ENCODE measurements at regions not wholly inside any gene's neighbourhood (a gene's known extent, or its start where the extent isn't known, plus 50 kb on each side); places are given as distances from the start of the nearest gene placed in this dataset.
"Not testable (repeated sequence)": the region's sequence is repeated elsewhere in the genome, so short reads cannot be mapped to it uniquely, and the experiment has no call there.

DNA sequence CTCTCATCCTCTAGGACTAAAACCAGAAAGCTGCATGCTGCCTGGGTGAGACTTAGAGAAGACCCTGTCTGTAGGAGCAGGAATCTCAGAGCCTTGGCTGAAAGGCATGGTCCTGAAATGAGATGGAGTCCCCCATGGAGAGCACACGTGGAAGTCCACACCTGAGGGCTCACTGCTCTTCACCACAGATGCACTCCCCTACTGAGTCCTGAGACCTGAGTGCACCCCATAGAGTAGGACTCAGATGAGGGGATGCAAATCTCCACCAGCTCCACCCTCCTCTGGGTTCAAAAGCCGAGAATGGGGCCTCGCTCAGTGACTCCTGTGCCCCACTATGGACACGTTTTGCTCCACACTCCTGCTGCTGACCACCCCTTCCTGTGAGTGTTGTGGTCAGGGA is 171.4 kb upstream of the TP53TG3 start:
- not testable (repeated sequence) for TF ChIP-seq POLR2A (IDR thresholded peaks at IDR 0.05; ENCODE audit: low read depth, low read length); EZH2 (IDR thresholded peaks at IDR 0.05; ENCODE audit: borderline replicate concordance, low read depth, low read length, severe bottlenecking); JUN (IDR thresholded peaks at IDR 0.05; ENCODE audit: borderline replicate concordance, insufficient read depth, insufficient read length, low read depth); POLR2AphosphoS5 (IDR thresholded peaks at IDR 0.05; ENCODE audit: insufficient read depth, low read depth, low read length); MYC (IDR thresholded peaks at IDR 0.05; ENCODE audit: low read depth, low read length); FOS (IDR thresholded peaks at IDR 0.05; ENCODE audit: borderline replicate concordance, insufficient read depth, low read length); GATA2 (IDR thresholded peaks at IDR 0.05; ENCODE audit: insufficient read depth, insufficient read length, low read depth, low read length)
- TF ChIP-seq, protein P1, sequence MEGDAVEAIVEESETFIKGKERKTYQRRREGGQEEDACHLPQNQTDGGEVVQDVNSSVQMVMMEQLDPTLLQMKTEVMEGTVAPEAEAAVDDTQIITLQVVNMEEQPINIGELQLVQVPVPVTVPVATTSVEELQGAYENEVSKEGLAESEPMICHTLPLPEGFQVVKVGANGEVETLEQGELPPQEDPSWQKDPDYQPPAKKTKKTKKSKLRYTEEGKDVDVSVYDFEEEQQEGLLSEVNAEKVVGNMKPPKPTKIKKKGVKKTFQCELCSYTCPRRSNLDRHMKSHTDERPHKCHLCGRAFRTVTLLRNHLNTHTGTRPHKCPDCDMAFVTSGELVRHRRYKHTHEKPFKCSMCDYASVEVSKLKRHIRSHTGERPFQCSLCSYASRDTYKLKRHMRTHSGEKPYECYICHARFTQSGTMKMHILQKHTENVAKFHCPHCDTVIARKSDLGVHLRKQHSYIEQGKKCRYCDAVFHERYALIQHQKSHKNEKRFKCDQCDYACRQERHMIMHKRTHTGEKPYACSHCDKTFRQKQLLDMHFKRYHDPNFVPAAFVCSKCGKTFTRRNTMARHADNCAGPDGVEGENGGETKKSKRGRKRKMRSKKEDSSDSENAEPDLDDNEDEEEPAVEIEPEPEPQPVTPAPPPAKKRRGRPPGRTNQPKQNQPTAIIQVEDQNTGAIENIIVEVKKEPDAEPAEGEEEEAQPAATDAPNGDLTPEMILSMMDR (IDR thresholded peaks at IDR 0.05; ENCODE audit: extremely low read depth in 1 of 2, insufficient read depth in 1 of 2, low read depth in 1 of 2, low read length in 2 of 2): not testable (repeated sequence)
- TF ChIP-seq, protein P2, sequence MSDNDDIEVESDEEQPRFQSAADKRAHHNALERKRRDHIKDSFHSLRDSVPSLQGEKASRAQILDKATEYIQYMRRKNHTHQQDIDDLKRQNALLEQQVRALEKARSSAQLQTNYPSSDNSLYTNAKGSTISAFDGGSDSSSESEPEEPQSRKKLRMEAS (IDR thresholded peaks at IDR 0.05; ENCODE audit: insufficient read depth, insufficient read length): not testable (repeated sequence)

Measured in endothelial cell of umbilical vein (primary cell).